IMR-90 (cell line): ENCODE measurements at regions not wholly inside any gene's neighbourhood (a gene's known extent, or its start where the extent isn't known, plus 50 kb on each side); places are given as distances from the start of the nearest gene placed in this dataset.

Source experiments
- MAZ ChIP-seq: IDR thresholded peaks from 2 replicates; pipeline ENCODE4 v1.6.1; 2012; ENCODE audit warnings: low read depth, mild to moderate bottlenecking, low read length, improper control_type of control experiment, moderate library complexity, borderline replicate concordance
- POLR2A ChIP-seq: IDR thresholded peaks from 2 replicates; pipeline ENCODE4 v1.6.1; 2012; ENCODE audit warnings: mild to moderate bottlenecking, low read depth, low read length
- TF ChIP-seq, protein P1 (sequence below): conservative IDR thresholded peaks from 2 replicates; pipeline ENCODE4 v1.5.1; 2012; ENCODE audit warnings: mild to moderate bottlenecking, low read depth, low read length, improper control_type of control experiment
- TF ChIP-seq, protein P2 (sequence below): fragments of 150-350 bp; IDR thresholded peaks from 2 replicates; pipeline ENCODE4 v1.6.1; 2017; ENCODE audit warnings: mild to moderate bottlenecking, antibody characterized with exemption, low read length, low read depth

DNA sequence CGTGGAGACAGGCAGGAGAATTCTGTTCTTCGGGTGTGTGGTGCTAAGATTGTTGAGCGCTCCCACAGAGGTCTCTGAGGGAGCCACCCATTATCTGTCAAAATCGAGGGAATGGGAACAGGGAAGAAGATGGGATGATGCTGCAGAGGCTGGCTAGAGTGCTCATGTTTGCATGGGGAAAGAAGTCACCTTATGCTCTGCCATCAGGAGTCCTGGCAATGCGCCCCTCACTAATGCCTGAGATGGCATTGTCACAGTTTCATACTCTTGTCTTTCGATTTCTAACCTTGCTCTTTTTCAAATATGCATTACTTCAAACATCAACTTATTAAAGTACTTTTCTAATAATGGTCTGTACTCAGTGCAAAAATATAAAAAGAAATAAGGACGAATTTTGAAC is 463.3 kb upstream of the CELF4 start:
- TF ChIP-seq POLR2A (no peak), MAZ (no peak)
- TF ChIP-seq, protein P1, sequence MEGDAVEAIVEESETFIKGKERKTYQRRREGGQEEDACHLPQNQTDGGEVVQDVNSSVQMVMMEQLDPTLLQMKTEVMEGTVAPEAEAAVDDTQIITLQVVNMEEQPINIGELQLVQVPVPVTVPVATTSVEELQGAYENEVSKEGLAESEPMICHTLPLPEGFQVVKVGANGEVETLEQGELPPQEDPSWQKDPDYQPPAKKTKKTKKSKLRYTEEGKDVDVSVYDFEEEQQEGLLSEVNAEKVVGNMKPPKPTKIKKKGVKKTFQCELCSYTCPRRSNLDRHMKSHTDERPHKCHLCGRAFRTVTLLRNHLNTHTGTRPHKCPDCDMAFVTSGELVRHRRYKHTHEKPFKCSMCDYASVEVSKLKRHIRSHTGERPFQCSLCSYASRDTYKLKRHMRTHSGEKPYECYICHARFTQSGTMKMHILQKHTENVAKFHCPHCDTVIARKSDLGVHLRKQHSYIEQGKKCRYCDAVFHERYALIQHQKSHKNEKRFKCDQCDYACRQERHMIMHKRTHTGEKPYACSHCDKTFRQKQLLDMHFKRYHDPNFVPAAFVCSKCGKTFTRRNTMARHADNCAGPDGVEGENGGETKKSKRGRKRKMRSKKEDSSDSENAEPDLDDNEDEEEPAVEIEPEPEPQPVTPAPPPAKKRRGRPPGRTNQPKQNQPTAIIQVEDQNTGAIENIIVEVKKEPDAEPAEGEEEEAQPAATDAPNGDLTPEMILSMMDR = no peak
- TF ChIP-seq, protein P2, sequence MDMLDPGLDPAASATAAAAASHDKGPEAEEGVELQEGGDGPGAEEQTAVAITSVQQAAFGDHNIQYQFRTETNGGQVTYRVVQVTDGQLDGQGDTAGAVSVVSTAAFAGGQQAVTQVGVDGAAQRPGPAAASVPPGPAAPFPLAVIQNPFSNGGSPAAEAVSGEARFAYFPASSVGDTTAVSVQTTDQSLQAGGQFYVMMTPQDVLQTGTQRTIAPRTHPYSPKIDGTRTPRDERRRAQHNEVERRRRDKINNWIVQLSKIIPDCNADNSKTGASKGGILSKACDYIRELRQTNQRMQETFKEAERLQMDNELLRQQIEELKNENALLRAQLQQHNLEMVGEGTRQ = no peak
